Esophagus squamous epithelium (tissue), 4 donors: ENCODE measurements at regions not wholly inside any gene's neighbourhood (a gene's known extent, or its start where the extent isn't known, plus 50 kb on each side); places are given as distances from the start of the nearest gene placed in this dataset.

Source experiments
- CTCF ChIP-seq, 6 experiments: fragments of 450-650 bp in 4 of 6; fragments of 200-600 bp in 2 of 6; sonication (generic) in 2 of 6; IDR thresholded peaks; one replicate each; pipeline ENCODE4 v1.5.1; 2016 to 2019; ENCODE audit warnings: antibody characterized with exemption in 6 of 6, mild to moderate bottlenecking in 4 of 6, moderate library complexity in 4 of 6
- POLR2A ChIP-seq, 4 donors: fragments of 450-650 bp; IDR thresholded peaks; one replicate each; pipeline ENCODE4 v1.6.1; 2017; ENCODE audit warnings: antibody characterized with exemption in 4 of 4, mild to moderate bottlenecking in 4 of 4, moderate library complexity in 3 of 4

GRCh38 chr2:147165697-147166382 lies 679.0 kb upstream of the ACVR2A start:
- TF ChIP-seq CTCF (IDR thresholded peaks at IDR 0.05) (no peak), POLR2A (IDR thresholded peaks at IDR 0.05) (no peak)
